ENCODE measurements at regions not wholly inside any gene's neighbourhood (a gene's known extent, or its start where the extent isn't known, plus 50 kb on each side); places are given as distances from the start of the nearest gene placed in this dataset.
"Not testable (repeated sequence)": the region's sequence is repeated elsewhere in the genome, so short reads cannot be mapped to it uniquely, and the experiment has no call there.

DNA sequence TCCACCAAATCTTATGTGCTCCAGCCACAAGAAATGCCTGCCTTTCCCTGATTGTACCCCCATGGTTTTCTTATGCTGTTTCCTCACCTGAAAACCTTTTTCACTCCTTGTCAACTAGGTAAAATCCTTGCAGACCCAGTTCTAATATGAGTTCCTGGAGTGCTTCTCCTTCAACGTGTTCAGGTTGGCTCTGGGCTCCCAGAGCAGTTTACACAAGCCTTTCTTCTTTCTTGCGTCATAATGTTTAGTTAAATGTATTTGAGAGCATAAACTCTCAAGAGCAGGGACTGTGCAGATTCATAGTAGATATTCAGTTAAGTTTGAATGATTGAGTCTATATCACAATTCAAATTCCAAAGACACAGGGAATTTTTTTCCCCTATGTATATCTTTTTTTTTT lies 484.8 kb upstream of the CCDC196 start:
- no peak for DNase-seq
- Histone ChIP-seq H3K9me3 (no peaks in the 10 kb centered on the region), H3K36me3 (no peaks in the 10 kb centered on the region), H3K27me3 (no peaks in the 10 kb centered on the region; the same call in 1 of the 2 replicates), H3K4me3 (no peak overlapping the region)

DNA sequence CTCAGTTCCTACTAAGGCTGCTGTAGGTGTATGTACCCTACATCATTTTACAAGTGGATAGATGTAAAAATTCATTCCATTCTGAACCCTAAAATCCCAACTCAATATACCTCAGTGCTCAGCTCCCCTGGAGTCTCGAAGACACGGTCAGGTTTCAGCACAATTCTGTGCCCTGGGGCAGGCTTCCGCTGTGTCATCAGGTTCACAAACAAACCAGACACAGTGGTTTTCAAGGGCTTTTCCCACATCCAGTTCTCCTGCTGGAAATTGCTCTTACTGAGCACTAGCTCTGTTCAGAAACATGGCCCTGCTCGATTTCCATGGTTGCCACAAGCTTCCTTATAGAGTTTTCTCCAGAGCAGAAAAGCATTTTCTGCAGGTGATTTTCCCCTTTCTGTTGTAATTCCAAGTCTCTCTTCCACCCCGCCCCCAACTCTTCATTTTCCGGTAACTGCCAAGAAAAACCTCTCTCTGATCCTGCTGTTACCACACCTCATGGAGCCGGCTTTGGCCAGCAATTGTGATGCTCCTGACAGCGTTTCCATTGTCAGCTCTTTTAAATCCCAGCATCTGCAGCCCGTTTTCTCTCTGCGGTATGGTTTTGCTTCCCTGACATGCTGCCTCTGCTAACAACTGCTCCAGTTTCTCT lies 483.0 kb upstream of the CCDC196 start:
- Histone ChIP-seq H3K9me3 (no peaks in the 10 kb centered on the region), H3K4me3 (no peak overlapping the region), H3K36me3 (no peaks in the 10 kb centered on the region), H3K27me3 (no peaks in the 10 kb centered on the region; the same call in 1 of the 2 replicates)
- no peak for DNase-seq

DNA sequence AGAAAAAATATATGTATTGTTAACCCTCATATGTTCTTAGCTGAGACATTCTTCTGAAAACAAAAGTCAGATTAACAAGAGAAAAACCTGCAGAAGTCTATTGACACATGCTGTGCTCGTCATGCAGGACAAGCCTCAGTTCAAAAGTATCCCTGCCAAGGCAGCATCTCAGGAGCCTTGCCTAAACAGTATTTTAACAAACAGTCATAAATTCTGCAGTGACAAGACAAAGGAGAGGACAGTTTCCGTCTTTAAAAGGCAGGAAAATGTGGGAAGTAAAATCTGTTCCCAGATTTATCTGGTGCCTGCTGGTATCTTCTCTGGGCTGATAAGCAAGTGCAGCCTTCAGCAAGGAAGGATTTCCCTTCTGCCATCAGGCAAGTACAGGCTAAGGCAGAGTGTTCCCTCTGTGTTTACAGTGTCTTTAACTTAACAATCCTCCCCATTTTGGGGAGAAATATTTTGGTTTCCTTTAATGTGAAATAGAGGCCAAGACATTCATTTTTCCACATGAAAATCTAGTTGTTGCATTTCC lies 480.2 kb upstream of the CCDC196 start:
- Histone ChIP-seq H3K27me3 (no peaks in the 10 kb centered on the region; the same call in 1 of the 2 replicates), H3K36me3 (no peaks in the 10 kb centered on the region), H3K4me3 (no peak overlapping the region), H3K9me3 (no peaks in the 10 kb centered on the region)
- no peak for DNase-seq

DNA sequence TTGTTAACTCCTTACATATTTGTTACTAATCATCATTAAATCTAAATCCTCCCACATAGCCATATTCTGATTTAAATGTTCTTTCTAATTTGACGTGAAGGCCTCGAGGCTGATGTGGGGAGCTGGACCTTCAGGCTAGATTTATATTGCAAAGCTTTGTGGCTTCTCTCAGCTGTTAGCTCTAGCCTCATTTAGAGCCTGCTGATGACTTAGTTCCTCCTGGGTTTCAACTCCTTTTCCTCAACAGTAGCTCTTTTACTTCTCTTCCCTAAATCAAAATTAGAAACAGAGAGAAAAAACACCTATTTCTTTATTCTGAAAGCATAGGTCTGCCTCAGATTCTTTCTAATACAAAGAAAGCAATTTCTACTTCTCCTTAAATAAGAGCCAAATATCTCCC lies 477.5 kb upstream of the CCDC196 start:
- no peaks in the 10 kb centered on the region for H3K9me3 ChIP-seq
- no peak for DNase-seq
- H3K36me3 ChIP-seq, result no peaks in the 10 kb centered on the region
- no peaks in the 10 kb centered on the region; the same call in 1 of the 2 replicates for H3K27me3 ChIP-seq
- H3K4me3 ChIP-seq, result no peak overlapping the region

DNA sequence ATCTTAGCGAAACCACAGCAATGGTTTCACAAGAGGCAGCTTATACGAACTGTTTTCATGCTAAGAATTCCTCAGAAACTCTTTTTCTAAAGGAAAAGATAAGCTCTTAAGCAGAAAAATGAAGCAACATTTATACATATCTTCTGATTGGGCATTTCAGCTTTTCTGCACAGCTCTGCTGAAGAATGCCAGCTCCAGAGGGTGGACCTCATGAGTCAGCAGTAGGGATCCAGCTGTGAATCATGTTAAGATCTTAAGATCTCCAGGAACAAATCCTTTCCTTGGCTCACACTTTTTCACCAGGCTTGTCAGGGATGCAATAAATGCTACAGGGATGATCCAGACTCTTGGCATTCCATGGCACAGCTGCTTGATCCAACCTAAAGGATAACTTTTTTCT lies 477.1 kb upstream of the CCDC196 start:
- peak; percentile 70 for DNase-seq
- no peak overlapping the region for H3K4me3 ChIP-seq
- H3K9me3 ChIP-seq, result no peaks in the 10 kb centered on the region
- H3K27me3 ChIP-seq, result no peaks in the 10 kb centered on the region; the same call in 1 of the 2 replicates
- H3K36me3 ChIP-seq, result no peaks in the 10 kb centered on the region

DNA sequence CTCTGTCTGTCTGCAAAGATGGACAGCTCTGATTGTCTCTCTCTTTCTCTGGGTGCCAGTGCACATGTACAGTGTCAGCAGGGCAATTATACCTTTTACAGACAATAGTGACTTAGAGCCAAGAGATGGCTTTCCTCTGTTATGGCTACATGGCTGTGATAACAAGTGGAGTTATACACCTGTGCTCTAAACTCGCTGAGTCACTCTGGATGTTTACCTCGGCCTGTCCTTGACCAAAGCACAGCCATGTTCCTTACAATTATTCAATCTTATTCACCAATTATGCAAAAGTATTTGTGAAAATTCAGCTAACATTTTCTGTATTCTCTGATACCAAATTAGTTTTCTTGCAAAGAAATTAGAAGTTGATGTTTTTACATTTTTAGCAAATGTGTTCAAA lies 475.5 kb upstream of the CCDC196 start:
- H3K4me3 ChIP-seq, result no peak overlapping the region
- no peak for DNase-seq
- H3K9me3 ChIP-seq, result no peaks in the 10 kb centered on the region
- H3K36me3 ChIP-seq, result no peaks in the 10 kb centered on the region
- H3K27me3 ChIP-seq, result no peaks in the 10 kb centered on the region; the same call in 1 of the 2 replicates

DNA sequence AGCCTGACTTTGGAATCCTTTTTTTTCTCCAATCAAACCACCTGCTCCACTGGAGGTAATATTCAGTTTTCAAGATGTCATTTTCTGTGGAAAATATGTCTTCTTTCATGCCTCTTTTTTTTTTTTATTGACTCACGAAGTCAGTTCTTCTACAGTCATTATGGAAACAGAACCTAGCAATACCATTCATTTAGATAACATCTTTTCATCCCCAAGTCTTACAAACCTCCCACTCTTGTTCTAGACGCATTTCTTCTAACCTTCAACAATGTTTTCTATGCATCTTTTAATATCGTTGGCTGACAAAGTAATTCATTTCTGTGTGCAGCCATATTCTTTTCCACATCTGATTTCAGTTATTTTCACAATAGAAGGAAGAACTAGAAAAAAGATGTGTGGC lies 474.3 kb upstream of the CCDC196 start:
- H3K9me3 ChIP-seq, result no peaks in the 10 kb centered on the region
- no peak overlapping the region for H3K4me3 ChIP-seq
- H3K36me3 ChIP-seq, result no peaks in the 10 kb centered on the region
- DNase-seq, result no peak
- H3K27me3 ChIP-seq, result no peaks in the 10 kb centered on the region

DNA sequence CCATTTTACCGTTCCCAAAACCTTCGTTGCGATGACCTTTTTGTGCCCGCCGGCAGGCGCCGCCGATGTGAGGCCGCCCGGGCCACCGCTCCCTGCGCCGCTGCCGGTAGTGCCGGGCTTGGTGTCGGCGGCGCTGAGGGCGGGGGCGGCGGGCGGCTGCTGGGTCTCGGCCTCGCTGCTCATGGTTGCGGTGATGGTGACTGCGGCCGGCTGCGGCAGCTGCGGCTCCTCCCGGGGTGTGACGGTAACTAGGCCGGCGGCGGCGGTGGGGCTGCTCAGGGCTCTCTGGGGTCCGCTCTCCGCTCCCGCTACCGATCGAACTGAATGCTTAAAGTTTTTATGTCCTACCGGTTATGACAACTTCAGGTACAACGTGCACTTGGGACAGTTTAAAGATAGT lies 472.6 kb upstream of the CCDC196 start:
- H3K27me3 ChIP-seq, H3K9me3 ChIP-seq, DNase-seq, H3K4me3 ChIP-seq, H3K36me3 ChIP-seq: not testable (repeated sequence)

DNA sequence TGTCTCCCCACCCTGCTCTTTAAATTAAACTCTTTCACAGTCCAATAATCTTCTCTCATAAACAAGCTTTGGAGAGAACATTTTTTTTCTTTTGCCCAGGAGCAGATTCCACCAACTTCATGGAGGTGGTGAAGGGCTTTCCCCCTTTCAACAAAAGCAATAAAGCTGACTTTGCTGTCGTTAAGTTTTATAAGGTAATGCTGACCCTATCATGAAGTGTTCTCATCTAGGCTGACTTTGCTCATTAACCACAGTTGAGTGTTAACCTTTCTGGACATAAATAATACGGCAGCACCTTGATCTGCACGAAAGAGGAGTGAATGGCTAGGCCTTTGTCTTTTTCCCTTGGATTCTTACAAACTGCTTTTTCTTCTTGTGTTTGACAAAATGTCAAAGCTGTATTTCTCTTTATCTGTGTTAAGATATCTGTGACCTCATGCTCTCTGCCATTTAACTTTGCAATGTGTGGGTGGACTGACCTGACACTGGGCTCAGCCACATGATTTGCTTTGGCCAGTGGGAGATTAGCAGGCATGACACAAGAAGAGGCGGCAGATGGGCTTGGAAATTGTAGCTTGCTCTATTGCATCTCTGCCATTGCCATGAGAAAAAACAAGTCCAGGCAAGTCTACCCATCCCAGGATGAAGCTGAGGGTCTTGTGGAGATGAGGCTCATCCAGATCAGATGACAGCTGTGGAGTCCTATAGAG lies 470.9 kb upstream of the CCDC196 start:
- no peaks in the 10 kb centered on the region for H3K9me3 ChIP-seq
- H3K36me3 ChIP-seq, result no peaks in the 10 kb centered on the region
- no peak overlapping the region for H3K4me3 ChIP-seq
- DNase-seq, result no peak
- H3K27me3 ChIP-seq, result no peaks in the 10 kb centered on the region

DNA sequence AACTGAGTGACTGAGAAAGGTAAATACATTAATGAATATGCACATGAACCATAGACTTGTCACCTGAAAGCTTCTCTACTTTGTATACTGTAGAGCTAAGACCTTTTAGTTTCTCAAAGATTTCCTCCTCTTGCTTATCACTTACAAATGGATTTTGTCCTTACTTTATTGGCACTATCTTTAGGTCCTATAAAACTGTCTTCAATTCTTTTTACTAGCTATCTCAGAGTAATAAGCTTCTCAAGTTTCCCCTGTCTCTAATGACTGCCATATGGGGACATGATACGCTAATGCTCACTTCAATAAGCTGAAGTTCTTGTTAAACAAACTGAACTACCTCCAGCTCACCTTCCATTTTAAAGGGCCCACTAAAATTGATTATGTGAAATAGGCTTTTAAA lies 468.2 kb upstream of the CCDC196 start:
- Histone ChIP-seq H3K27me3 (no peaks in the 10 kb centered on the region), H3K36me3 (no peaks in the 10 kb centered on the region), H3K4me3 (no peak overlapping the region), H3K9me3 (no peaks in the 10 kb centered on the region)
- no peak for DNase-seq

DNA sequence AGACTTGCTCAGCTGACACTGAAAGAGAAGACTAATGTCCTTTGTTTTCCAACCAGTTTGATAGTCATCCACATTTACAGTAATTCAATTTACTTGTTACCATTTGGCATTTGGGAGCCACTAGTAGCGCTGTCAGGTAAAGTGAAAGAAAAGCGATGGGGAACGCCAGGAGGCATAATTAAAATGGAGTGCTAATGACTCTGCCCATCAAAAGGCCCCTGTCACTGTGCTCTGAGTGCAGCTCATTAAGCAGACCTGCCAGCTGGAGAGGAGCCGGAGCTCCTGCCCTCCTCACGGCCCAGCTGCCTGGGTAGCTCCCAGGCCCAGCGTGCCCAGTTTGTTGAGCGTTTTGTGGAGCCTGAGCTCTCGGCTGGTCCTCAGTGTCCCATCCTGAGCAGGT lies 463.6 kb upstream of the CCDC196 start:
- H3K36me3 ChIP-seq, result no peaks in the 10 kb centered on the region
- H3K27me3 ChIP-seq, result no peaks in the 10 kb centered on the region
- DNase-seq, result no peak
- H3K9me3 ChIP-seq, result no peaks in the 10 kb centered on the region
- no peak overlapping the region for H3K4me3 ChIP-seq

DNA sequence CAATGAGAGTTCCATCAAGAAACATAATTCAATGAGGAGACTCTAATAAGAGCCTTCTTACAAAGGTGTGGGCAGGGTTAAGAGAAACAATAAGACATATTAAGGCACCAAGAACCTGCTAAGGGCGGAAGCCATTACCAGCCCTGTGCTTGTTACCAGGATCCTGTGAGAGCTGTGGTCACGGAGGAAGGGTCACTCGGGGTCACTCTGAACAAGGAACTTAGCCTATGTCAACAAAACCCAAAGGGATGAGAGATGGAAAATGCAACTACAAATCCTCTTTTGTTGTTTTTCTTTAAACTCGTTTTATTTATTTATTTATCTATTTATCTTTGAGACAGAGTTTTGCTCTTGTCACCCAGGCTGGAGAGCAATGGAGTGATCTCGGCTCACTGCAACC lies 460.4 kb upstream of the CCDC196 start:
- no peak overlapping the region for H3K4me3 ChIP-seq
- no peak for DNase-seq
- H3K9me3 ChIP-seq, result no peaks in the 10 kb centered on the region
- H3K27me3 ChIP-seq, result no peaks in the 10 kb centered on the region
- no peaks in the 10 kb centered on the region for H3K36me3 ChIP-seq

DNA sequence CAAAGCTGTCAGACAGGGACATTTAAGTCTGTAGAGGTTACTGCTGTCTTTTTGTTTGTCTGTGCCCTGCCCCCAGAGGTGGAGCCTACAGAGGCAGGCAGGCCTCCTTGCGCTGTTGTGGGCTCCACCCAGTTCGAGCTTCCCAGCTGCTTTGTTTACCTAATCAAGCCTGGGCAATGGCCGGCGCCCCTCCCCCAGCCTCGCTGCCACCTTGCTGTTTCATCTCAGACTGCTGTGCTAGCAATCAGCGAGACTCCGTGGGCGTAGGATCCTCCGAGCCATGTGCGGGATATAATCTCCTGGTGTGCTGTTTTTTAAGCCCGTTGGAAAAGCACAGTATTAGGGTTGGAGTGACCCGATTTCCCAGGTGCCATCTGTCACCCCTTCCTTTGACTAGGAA lies 454.2 kb upstream of the CCDC196 start:
- not testable (repeated sequence) for H3K27me3 ChIP-seq, DNase-seq, H3K4me3 ChIP-seq, H3K36me3 ChIP-seq, H3K9me3 ChIP-seq

DNA sequence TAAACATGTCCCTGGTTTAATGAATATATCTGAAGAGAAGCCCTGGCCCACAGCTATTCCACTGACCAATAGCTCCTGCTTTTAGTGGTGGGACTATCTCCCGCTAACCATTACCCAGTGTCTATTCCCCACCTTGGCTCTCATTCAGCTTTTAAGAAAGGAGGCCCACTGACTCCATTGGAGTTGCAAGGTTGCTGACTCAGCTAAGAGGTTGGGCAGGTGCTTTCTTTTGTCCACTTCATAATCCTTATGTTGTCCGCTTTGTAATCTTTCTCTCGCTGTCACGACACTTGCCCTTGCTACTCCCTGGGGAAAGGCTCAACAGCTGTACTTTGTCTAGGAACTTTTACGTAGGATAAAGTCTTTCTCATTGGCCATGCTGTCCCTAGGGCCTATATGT lies 453.4 kb upstream of the CCDC196 start:
- Histone ChIP-seq H3K9me3 (no peaks in the 10 kb centered on the region), H3K36me3 (no peaks in the 10 kb centered on the region), H3K27me3 (no peaks in the 10 kb centered on the region), H3K4me3 (no peak overlapping the region)
- no peak for DNase-seq

DNA sequence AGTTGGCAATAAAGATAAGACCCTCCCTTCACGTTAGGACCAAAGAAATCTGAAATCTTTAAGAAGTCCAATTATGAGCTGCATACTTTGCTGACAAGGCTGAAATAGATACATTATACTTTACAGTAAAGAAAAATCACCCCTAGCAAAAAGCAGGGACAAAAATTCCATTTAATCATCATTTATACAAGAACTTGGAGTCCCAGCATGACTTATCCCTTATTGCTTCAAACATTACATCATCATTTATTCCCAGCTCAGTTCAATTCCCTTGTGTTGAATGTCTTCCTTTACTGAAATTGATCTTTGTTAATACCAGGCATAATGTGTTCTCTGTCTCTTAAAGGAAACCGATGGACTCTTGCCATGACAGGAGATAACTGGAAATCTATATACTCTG lies 449.6 kb upstream of the CCDC196 start:
- H3K36me3 ChIP-seq, result no peaks in the 10 kb centered on the region
- DNase-seq, result no peak
- H3K9me3 ChIP-seq, result no peaks in the 10 kb centered on the region
- H3K4me3 ChIP-seq, result no peak overlapping the region
- H3K27me3 ChIP-seq, result no peaks in the 10 kb centered on the region

DNA sequence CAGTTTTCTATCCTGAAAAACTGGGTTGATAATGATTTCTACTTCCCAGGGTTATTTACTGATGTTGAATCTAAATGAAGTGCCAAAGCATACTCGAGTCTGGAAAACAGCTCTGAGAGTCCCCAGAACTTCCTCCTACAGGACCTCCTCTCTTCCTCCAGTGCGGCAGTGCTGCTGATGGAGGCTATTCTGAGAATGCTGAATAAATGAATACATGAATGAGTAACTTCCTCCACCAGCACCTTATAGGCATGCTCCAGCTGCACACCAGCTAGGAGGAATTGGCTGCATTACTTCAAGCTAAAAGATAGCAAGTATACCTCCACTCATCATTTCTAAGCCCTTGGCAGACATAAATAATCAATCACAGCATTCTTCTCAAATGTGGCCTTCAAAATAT lies 448.8 kb upstream of the CCDC196 start:
- Histone ChIP-seq H3K4me3 (no peak overlapping the region), H3K36me3 (no peaks in the 10 kb centered on the region), H3K27me3 (no peaks in the 10 kb centered on the region), H3K9me3 (no peaks in the 10 kb centered on the region)
- no peak for DNase-seq

DNA sequence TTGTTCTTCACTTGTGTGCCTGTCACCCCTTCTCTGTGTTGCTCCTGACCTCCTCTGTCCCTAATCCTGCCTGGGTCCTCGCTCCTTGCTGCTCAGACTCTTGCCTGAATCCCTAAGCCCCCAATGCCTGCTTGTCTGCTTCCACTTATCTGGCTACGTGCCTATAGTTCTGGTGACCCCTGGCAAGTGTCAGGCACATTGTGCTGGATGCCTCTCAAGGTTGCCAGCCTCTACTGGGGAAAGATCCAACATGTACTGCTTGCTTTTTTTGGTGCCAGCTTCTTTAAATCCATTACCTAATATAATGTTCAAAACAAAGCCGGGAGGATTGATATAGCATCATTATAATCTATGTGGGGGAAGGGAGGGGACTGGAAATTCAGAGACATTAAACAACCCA lies 448.0 kb upstream of the CCDC196 start:
- Histone ChIP-seq H3K4me3 (no peak overlapping the region), H3K36me3 (no peaks in the 10 kb centered on the region)
- no peak for DNase-seq

DNA sequence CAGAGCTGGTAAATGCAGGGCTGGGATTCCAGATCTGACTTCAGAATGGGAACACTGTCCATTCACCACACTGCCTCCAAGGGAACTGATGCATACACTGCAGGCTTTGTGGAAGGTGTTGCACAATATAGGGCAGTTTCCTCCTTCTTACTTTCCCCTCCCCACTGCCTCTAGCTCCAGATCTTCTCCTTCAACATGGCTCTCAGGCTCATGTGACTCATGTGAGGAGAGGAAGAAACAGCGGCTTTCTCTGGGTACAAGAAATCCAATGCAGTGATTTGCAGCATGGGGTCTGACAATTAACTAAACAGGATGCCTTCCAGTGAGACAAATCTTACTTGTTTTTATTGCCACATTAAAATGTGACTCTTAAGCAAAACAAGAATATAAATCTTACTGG lies 447.6 kb upstream of the CCDC196 start:
- no peaks in the 10 kb centered on the region for H3K27me3 ChIP-seq
- H3K36me3 ChIP-seq, result no peaks in the 10 kb centered on the region
- H3K9me3 ChIP-seq, result no peaks in the 10 kb centered on the region
- no peak overlapping the region for H3K4me3 ChIP-seq
- peak; percentile 5 for DNase-seq

More for the DNA sequence above, 448.0 kb upstream of the CCDC196 start:
- Histone ChIP-seq H3K27me3 (no peaks in the 10 kb centered on the region), H3K9me3 (no peaks in the 10 kb centered on the region)

Data from MG63 (cell line).